Fibroblast of mammary gland (primary cell): ENCODE measurements at regions not wholly inside any gene's neighbourhood (a gene's known extent, or its start where the extent isn't known, plus 50 kb on each side); places are given as distances from the start of the nearest gene placed in this dataset.
"Not testable (repeated sequence)": the region's sequence is repeated elsewhere in the genome, so short reads cannot be mapped to it uniquely, and the experiment has no call there.

ENCODE experiments used
- DNase-seq: peaks from one replicate; pipeline ENCODE4 v3.0.0-alpha.2; 2010; ENCODE audit warnings: low read depth
- H3K4me3 ChIP-seq: 2 replicates; pipeline ENCODE4 v1.5.1; 2011; ENCODE audit warnings: low read depth, mild to moderate bottlenecking, low read length, moderate library complexity; ENCODE audit not compliant: control insufficient read depth
- TF ChIP-seq, protein P1 (sequence below): conservative IDR thresholded peaks from 2 replicates; pipeline ENCODE4 v1.5.1; 2011; ENCODE audit warnings: low read depth, low read length, inconsistent platforms; ENCODE audit not compliant: control insufficient read depth, insufficient read depth

GRCh38 chr6:106782536-106783285 is 153.3 kb downstream of the QRSL1 start:
- no peak for DNase-seq
- TF ChIP-seq, protein P1, sequence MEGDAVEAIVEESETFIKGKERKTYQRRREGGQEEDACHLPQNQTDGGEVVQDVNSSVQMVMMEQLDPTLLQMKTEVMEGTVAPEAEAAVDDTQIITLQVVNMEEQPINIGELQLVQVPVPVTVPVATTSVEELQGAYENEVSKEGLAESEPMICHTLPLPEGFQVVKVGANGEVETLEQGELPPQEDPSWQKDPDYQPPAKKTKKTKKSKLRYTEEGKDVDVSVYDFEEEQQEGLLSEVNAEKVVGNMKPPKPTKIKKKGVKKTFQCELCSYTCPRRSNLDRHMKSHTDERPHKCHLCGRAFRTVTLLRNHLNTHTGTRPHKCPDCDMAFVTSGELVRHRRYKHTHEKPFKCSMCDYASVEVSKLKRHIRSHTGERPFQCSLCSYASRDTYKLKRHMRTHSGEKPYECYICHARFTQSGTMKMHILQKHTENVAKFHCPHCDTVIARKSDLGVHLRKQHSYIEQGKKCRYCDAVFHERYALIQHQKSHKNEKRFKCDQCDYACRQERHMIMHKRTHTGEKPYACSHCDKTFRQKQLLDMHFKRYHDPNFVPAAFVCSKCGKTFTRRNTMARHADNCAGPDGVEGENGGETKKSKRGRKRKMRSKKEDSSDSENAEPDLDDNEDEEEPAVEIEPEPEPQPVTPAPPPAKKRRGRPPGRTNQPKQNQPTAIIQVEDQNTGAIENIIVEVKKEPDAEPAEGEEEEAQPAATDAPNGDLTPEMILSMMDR = no peak
- H3K4me3 ChIP-seq = no peak overlapping the region

DNA sequence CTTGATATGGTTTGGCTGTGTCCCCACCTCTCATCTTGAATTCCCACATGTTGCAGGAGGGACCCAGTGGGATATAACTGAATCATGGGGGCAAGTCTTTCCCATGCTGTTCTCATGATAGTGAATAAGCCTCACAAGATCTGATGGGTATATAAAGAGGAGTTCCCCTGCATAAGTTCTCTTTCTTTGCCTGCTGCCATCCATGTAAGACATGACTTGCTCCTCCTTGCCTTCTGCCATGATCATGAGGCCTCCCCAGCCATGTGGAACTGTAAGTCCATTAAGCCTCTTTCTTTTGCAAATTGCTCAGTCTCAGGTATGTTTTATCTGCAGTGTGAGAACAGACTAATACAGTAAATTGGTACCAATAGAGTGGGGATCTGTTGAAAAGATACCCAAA is 150.2 kb downstream of the QRSL1 start:
- not testable (repeated sequence) for H3K4me3 ChIP-seq, DNase-seq

DNA sequence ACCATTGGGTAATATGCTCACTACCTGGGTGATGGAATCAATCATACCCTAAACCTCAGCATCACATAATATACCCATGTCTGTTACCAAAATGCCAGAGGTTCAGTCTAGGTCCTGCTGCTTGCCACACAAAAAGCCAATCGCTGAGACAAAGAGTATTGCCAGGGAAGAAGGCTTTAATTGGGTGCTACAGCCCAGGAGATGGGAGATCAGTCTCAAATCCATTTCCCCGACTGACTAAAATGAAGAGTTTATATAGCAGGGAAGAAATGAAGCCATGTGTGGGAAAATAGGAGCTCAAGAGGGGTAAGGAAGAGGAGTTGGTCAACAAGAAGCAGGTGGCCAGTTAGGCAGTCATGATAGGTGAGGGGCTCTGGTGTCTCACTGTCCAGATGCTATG is 149.6 kb downstream of the QRSL1 start:
- no peak overlapping the region for H3K4me3 ChIP-seq
- TF ChIP-seq, protein P1 = no peak
- no peak for DNase-seq

DNA sequence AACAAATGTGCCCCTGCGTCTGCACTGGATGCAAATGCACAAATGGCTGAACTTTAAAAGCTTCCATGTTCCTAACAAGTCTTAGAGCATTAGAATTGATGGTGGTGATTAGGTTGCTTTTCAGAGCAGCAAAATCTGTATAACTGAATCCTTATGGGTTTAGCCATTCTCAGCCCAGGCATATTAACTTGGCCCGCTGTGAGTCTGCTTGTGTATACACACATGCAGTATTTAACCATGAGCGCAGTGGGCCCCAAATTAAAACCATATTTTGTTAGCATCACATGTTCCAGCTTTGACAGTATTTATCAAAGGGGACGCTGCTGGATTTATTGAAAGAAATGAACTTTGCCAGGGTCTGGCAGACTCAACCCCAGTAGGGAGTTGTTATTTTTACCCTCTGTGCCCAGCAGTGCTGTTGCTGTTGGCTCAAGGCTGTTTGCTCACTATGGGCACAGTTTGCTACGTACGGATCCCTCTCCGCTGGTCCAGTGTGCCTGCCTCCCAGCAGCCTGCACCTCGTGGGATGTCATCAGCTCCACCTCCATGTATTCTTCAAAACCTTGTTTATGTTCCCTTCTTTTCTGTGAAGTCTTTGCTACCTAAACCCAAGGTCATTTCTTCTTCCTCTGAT is 144.7 kb downstream of the QRSL1 start:
- DNase-seq = no peak
- H3K4me3 ChIP-seq = no peak overlapping the region
- TF ChIP-seq, protein P1 = no peak

- no peak for DNase-seq
- TF ChIP-seq, protein P1 = no peak
- H3K4me3 ChIP-seq = no peak overlapping the region
Observed at GRCh38 chr6:106773522-106773921, 144.1 kb downstream of the QRSL1 start.

- H3K4me3 ChIP-seq = no peak overlapping the region
- DNase-seq = no peak
- TF ChIP-seq, protein P1 = no peak
Observed at GRCh38 chr6:106772270-106773142, 143.1 kb downstream of the QRSL1 start.

DNA sequence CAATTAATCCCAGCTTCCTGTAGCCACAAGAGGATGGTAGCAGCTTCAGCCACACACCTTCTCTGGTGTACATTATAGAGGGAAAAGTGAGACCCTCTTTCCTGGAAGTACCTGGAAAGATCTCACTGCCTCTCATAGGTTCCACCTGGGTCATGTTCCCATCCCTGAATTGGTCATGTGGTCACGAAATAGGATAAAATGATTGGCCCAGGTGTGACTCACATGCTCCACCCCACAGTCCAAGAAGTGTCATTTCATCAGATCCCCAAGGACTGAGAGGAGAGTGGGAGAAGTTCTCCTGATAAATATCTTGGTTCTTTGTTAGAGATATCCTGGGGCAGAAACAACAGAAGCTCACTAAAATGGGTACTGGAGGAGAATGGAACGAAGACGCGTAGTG is 142.4 kb downstream of the QRSL1 start:
- DNase-seq = no peak
- TF ChIP-seq, protein P1 = no peak
- H3K4me3 ChIP-seq = no peak overlapping the region
